ENCODE measurements at regions not wholly inside any gene's neighbourhood (a gene's known extent, or its start where the extent isn't known, plus 50 kb on each side); places are given as distances from the start of the nearest gene placed in this dataset.

DNA sequence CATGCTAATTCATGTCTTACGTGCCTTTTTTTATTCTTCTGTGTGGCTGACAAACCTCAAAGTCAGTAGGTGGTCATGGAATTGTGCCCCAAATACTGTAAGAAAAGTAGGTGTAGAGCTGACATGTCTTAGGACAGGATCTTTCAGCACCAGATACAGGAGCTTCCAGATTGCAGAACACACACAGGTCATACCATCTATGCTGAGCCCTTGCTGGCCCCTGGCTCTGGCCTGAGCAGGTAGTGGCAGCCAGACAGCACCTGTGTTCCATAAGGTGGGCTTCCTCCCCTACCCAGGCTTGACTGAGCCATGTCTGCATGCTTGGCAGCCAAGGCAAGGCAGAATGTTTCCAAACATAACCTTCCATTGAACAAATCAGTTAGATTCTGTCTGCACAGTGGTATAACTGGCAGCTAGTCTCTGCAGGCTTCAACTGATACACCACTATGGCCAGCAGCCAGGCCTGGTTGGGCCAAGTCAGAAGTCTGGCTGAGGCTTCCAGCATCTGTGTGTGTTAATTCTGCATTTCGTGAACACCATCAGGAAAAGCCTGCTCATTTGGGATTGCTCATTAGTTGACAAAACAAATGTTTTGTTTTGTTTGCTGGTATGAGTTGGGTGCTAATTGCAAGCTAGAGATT, 366.5 kb downstream of the FOXA2 start:
- DNase-seq: no peak

DNA sequence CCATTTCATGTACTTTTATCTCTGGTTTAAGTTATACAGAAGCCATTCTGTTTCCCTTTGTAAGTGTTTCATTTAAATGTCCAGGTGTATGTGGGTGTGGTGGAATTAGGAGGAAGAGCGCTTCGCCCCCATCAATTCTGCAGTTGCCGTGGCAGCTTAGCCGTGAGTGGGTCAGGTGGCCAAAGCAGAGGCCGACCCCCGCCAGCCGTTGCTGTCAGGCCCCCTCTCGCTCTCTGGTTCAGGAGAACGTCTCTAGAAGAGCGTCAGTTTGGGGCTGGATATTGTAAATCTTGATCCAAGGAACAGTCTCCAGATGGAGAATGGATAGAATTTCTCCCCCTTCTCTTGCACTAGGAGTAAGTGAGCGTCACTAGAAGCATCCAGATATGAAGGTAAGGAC, 367.4 kb downstream of the FOXA2 start:
- DNase-seq: no peak

DNA sequence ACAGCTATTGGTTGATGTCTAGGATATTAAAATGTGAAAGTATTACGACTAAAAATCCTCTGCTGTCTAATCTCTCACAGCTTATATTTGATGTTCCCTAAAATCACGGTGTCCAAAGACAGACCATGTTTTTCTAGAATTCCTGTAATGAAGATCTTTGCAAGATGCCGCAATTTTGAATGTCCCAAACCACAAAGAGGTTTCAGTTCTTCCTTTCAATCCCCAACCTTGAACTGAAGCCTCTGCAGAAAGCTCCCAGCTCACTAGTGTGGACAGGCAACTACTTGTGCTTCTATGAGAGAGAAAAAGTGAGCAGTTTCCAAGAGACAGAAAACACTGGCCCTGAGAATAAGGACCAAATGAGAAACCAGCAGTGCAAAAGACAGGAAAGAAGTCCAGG, 370.1 kb downstream of the FOXA2 start:
- DNase-seq: no peak

DNA sequence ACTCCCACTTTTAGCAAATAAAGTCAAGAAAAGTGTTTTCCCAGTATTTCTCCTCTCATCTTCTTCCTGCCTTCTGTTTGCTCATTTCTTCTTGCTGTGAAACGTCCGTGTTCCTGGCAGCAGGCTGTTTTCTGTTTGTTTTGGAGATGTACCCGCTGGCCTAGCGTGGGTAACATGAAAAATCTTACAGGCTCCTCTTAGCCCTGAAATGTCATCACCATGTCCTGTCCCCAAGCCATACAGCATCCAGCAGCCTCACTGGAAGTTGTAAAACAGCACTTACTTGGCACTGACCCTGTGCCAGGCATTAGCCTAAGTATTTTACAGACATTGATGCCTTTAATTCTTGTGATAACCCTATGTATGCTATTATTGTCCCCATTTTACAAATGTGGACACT, 371.1 kb downstream of the FOXA2 start:
- no peak for DNase-seq

DNA sequence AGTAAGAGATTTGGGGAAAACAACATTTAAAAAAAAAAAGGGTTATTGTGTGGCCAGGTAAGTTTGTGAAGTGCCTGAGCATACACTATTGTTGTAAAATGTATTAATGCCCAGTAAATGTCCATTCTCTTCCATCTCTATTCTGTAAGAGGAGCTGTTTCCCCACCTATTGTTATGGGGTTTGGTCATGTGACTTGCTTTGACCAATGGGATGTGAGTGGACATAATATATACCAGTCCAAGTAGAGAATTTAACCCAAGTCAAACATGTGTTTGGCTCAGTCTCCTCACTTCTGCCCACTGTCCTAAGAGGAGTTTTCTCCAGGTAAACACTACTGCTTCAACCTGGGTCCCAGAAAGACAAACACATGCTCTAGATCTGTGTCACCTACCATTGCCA, 377.1 kb downstream of the FOXA2 start:
- DNase-seq: no peak

DNA sequence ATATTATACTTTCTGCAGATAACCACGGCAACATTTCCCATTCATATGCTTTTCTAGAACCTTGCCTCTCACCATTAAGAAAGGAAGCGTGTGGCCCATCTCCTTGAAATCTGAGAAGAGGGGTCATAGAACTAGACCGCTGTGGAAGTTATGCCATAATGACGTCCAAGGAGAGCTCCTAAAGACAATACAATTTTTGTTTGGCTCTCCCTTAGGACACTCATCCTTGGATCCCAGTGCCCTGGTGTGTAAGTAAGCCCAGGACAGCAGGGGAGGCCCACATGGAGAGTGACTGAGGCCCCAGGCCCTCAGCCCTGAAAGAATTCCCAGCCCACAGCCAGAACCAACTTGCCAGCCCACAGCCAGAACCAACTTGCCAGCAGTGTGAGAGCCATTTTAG, 379.6 kb downstream of the FOXA2 start:
- DNase-seq: no peak

DNA sequence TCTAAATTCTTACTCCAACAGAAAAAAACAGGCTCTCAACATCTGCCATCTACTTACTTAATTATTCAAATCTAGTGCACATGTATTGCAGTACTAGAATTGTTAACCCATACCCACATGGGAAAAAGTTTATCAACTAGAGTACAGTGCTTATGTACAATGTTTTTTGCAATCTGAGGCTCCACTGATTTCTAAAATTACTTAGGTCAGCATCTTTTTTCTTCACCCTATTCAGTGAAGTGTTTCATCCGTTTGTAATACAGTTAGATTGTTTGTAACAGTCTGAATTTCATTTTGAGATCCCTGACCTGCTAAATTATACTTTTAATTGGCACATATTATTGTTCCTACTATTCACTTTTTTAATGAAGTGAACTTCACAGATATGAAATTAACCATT, 402.2 kb downstream of the FOXA2 start:
- no peak for DNase-seq

DNA sequence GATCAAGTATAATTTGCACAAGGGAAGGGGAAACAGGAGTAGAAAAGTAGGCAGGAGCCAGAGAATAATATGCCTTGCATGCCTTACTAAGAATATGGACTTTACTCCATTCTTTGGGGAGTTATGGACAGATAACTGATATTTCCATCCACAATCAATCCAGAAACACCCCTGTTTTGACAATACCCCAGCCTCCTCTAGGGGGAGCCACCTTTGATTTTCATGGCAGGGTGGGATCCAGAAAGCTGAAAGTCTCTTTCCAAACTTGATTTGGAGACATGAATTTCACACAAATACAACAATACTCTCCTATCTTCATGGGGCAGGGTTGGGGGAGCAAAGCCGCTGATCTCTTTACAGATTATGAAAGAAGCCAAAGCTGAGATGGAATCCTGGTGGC, 404.1 kb downstream of the FOXA2 start:
- no peak for DNase-seq

DNA sequence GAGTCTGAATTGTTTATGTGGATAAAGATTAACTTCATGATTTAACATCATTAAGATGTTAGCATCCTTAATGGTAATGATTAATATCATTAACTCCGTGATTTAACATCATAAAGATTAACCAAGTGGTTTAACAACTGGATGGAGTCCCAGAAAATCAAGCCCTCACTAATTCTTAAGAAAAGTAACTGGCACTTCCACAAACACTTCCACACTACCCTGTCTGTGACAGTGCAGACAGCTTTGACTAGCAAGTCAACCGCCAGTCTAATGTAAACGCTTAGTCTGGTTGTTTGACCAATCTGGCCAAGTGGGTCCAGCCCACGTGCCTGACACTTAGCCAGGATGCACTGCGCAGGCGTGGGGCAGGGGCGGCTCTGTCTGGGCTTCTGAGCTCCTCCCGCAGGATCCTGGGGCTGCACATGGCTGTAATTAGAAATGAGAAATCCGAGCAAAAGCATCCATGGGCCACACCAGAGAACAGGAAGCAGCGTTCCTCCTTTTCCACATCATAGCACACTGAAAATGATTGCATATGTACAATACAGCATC, 424.2 kb downstream of the FOXA2 start:
- DNase-seq: no peak

DNA sequence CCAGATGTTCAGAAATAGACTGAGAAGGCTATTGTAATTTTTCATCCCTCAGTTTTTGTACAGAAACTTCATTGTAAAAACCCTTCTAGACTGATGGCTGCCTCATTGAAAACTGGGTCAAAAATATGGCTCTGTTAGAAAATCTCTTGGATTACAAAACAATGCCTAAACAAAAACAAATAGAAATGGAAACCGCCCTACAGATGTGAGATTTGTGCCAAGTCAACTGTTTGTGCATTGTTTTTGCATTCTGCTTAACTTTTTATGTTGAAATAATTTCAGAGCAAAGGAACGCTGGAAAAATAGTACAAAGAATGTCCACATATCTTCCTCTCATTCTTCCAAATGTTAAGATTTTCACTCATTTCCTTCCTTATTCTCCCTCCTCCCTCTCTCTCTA, 425.1 kb downstream of the FOXA2 start:
- DNase-seq: no peak

DNA sequence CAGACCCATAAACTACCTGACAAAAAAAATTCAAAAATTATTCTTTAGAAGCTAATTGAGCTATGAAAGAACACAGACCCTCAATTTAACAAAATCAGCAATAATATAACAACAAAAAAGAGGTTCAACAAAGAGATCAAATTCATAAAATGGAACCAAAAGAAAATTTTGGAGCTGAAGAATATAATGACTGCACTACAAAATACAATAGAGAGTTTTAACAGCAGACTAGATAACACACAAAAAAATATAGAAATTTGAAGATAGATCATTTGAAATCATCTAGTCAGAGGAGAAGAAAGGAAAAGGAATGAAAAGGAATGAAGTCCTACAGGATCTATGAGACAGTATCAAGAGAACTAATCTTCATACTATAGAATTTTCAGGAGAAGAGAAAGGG, 422.1 kb downstream of the PAX1 start:
- no peak for DNase-seq

DNA sequence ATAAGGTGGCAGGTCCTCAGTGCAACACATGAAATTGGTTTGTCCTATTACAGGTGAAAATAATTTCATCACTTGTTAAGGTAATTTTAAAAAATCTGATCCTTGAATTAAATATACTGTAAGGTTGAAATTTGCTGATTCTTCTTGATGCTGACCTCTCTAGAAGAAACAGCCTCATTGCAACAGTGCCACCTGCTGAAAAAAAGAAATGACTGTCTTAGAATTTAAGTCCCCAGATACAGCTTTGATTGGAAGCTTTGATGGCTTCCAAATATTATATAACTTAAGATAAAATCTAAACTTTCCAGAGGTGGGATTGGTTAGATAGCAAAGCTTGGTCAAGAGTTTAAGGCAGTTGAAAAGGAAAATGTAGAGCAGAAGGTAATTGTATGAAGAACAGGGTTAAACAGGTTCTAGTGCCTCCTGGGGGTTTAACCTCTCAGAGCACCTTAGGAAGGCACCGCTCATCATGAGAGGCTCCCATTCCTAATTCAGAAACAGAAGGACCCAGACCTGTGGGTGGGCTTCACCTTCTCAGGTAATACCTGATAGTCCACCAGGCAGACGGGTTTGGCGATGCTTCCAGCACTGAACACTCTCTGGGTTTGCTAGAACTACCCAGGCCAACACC, 401.0 kb downstream of the PAX1 start:
- DNase-seq: peak; percentile 51

DNA sequence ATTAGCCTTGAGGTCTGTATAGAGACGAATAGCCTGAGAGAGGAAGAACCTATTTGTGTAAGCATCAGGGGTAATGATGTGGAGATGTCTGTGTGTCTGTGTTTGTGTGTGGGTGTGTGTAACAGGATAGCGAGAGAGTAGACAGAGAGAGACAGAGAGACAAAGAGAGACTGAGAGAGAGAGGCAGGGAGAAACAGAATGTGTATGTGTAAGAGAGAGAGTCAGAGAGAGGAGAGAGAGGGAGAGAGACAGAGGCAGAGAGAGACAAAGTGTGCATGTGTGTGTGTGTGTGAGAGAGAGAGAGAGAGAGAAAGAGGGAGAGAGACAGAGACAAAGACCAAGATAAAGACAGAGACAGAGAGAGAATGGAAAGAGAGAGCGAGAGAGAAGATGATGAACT, 396.1 kb downstream of the PAX1 start:
- DNase-seq: no peak

DNA sequence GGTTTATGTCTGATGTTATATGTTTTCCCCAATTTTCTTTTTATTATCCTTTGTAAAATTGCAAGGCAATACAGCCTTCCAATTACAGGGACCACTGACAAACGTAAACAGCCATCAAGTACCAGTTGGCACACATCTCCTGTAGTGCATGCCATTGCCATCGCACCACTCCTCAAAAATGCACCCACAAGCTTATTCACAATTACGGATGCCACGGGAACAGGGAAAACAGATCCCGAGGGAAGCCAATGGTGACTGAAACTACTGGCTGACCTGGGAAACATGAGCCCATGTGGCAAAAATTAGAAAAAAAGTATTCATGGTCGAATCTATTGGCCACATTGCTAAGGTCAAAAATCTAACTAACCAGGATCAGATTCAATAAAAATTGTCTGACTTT, 395.2 kb downstream of the PAX1 start:
- DNase-seq: no peak

DNA sequence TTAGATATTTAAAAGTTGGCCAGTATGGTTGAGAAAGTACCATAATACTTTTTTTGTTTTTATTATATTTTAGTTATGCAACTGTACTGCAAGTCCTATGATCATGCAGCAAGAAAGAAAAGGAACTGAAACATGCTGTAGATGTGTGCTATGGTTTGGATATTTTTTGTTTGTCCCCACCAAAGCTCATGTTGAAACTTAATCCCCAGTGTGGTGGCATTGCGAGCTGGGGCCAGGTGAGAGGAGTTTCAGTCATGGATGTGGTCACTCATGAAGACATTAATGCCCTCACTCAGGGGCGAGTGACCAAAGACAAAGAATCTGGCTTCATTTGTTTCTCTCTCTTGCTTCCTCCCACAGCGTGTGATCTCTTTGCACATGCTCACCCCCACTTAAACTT, 393.9 kb downstream of the PAX1 start:
- no peak for DNase-seq

DNA sequence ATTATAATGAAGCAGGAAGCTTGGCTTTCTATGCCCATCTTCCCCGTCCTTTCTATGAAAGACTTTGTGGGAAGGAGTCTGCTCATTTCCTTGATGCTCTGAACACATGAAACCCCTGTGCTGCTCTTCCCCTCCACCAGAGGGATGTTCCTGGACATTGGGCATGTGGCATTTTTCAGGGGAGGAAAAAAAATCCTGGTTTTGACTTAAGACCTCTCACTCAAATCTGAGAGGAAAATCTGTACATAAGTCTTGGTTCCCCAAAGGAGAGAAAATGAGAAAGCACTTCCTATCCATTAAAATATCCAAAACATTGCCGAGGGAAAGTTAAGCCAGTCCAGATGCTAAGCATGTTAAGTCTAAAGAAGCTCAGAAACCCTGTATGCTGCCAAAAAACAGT, 393.0 kb downstream of the PAX1 start:
- no peak for DNase-seq

DNA sequence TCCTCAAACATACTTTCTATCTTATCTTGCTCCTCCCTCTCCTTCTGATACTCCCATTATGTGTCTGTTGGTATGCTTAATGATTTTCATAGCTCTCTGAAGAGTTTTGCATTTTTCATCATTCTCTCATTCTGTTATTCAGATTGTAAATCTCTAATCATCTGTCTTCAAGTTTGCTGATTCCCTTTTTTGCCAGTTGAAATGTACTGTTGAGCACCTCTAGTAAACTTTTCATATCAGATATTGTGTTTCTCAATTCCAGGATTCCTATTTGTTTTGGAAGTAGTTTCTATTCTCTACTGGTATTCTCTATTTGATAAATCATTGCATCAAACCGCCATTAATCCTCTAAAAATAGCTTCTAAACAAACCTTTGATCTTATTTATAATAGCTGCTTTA, 387.7 kb downstream of the PAX1 start:
- DNase-seq: no peak

DNA sequence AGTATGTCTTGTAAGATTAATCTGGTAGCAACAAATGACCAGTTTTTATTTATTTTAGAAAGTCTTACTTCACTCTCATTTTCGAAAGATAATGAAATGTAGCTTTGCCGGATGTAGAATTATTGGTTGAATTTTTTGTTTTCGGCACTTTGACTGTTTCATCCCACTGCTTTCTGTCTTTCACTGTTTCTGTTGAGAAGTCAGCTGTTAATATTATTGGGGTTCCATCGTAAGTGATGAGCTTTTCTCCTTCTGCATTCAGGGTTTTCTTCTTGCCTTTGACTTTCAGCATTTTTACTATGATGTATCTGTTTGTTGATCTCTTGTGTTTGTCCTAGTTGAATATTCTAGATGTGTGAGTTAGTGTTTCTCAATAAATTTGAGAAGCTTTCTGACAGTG, 383.4 kb downstream of the PAX1 start:
- no peak for DNase-seq

DNA sequence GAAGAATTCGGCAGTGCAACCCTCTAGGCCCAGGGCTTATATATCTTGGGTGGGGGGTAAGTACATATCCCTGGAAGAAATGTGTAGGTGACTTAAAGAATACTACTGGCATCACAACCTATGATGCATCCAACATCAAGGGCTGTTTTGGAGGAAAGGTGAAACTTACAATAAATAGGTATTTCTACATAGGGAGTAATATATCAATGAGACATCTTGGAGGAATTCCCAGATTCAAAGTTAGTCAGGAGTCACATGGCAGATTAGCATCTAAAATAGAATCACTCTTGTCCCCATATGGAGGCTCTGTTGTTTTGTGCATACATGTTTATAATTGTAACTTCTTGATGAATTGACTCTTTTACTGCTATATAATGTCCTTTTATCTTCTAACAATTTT, 375.5 kb downstream of the PAX1 start:
- DNase-seq: no peak

DNA sequence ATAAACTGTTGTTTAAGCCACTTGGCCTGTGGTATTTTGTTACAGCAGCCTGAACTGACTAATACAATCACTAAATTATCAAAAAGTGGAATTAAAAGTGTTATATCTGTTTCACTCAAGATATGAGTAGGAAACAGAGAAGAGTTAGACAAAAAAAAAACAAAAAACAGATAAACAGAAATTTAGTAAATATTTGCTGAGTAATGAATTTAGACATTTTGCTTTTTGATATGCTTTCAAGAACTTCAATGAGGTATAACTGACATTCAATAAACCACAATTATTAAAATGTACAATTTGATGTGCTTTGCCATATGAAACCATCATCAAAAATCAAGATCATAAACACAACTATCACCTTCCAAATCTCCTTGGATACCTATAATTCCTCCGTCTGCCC, 369.2 kb downstream of the PAX1 start:
- no peak for DNase-seq

DNA sequence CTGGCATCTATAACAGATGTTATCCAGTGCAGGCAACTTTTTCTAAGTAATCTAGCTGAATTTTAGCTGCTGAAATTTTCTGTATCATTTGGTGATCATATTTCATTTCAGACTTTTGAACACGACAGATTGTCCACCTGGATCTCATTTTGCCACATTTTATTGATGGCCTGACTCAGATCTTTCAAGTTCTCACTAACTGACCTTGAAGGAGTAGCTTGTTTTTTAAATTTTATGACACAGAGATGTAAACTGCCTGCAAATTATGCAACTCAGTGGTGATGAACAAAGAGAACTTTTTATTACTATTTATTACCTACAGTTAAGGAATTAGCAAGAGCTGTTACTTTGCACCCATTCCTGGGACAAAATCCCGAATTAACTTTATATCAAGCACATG, 366.4 kb downstream of the PAX1 start:
- DNase-seq: no peak

DNA sequence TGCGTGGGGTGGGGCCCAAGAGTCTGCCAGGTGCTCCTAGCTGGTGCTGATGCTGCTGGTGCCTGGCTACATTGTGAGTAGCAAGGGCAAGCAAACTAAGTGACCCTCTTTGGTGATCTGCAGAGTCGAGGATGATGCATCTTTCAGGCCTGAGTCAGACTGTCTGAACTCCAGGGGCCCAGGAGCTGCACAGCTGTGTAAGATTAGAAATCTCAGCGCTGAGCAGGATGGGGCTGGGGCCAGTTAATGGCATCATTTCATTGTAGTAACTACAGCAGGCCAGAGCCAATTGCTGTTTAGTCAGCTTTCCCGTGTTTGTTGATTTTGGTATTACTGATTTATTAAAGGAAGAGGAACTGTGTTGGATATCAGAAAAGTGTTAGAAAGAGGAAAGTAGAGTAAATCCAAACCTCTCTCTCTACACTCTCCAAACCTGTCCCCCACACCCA, 365.2 kb downstream of the PAX1 start:
- no peak for DNase-seq

DNA sequence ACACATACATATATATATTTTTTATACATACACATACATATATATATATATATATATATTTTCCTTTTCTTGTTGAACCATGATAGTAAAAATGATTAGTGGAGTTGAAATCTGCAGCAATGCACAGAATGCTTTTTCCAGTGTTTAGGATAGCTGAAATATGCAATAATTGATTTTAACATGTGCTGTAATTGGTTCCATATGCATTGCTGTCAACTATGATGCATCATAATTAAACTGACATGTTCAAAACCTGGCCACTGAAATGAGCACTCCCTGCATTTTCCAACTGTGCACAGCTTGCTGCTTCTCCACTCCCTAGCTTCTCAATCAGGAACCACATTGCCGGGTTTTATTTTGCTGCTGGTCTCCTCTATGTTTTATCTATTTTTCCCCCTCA, 358.3 kb downstream of the PAX1 start:
- DNase-seq: no peak

DNA sequence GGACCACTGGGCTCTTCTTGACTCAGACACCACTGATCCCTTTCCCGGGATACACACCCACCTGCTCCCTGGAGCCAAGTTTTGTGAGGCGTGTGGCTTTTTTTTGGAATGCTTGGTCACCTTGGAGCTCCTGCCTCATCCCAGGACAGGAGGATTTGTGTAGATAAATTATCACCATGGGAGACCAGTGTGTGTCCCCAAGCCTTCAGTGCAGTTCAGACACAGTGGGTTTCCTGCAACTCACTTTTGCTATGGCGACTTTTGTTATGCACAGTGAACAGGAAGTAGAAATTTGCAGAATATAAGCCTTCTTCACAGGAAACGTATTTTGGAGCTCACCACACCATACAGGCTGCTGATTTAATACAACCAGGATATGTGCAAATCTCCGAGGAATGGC, 357.4 kb downstream of the PAX1 start:
- DNase-seq: no peak

DNA sequence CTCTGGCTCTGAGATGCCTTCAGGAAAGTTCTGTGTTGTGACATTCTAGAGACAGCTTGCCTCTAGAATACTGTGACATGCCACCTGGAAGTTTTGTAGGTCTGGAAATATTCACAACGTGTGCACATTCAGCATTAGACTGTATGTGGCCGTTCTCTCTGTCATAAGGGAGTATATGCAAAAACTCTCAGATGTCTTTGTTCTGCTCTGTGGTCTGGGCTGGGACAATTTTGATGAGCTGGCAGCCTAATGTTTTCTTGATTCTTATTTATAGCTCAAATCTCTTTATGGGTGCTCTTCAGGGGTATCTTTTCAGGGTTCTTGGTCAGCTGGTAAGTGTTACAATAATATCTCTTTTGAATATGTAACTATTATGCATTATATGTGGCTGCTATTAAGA, 355.1 kb downstream of the PAX1 start:
- no peak for DNase-seq

All from COR-L47 (cell line).